SK-N-SH (cell line): ENCODE measurements at regions not wholly inside any gene's neighbourhood (a gene's known extent, or its start where the extent isn't known, plus 50 kb on each side); places are given as distances from the start of the nearest gene placed in this dataset.

Experiments
- CTCF ChIA-PET: fragments of 300-600, 350-600 bp; formaldehyde crosslinking; extraction: SDS; loops from one replicate; lab custom pipeline; 2021; lab: Yijun Ruan, JAX
- POLR2A ChIA-PET: fragments of 350-600 bp; sonication (Branson Sonifier 250); formaldehyde crosslinking; extraction: SDS; loops from one replicate; lab custom pipeline; 2020; ENCODE audit warnings: antibody characterized with exemption, inconsistent platforms; lab: Yijun Ruan, JAX
- DNase-seq: peaks from one replicate; pipeline ENCODE4 v3.0.0; 2012
- H2AFZ ChIP-seq: fragments of 200-600 bp; sonication (generic); 2 replicates; pipeline ENCODE4 v1.8.1; 2016; ENCODE audit warnings: antibody characterized with exemption, mild to moderate bottlenecking, low read depth
- H3F3A ChIP-seq: fragments of 200-600 bp; sonication (generic); replicated peaks from 2 replicates; pipeline ENCODE3; 2016; ENCODE audit warnings: antibody characterized with exemption, mild to moderate bottlenecking; ENCODE audit not compliant: insufficient read depth
- H3K27ac ChIP-seq, 2 experiments: fragments of 200-500 bp in 1 of 2; fragments of 200-600 bp in 1 of 2; sonication (Bioruptor generic) in 1 of 2; sonication (generic), shearing (Covaris generic) in 1 of 2; 2 replicates each; pipeline versions ENCODE4 v1.5.1 to v1.6.1; 2014 to 2016; ENCODE audit warnings: low read depth in 2 of 2, inconsistent platforms in 1 of 2, low read length in 1 of 2, mild to moderate bottlenecking in 1 of 2, mixed read lengths in 1 of 2
- H3K27me3 ChIP-seq: fragments of 200-600 bp; sonication (generic), shearing (Covaris generic); 2 replicates; pipeline ENCODE4 v1.6.1; 2016; ENCODE audit warnings: mixed run types; ENCODE audit not compliant: insufficient read depth
- H3K36me3 ChIP-seq, 2 experiments: fragments of 200-500 bp in 1 of 2; fragments of 200-600 bp in 1 of 2; sonication (Bioruptor generic) in 1 of 2; sonication (generic) in 1 of 2; replicated peaks in 1 of 2; 2 replicates each; pipeline versions ENCODE3 to v1.5.1; 2014 to 2016; ENCODE audit warnings: low read length in 1 of 2, mild to moderate bottlenecking in 1 of 2; ENCODE audit not compliant: insufficient read depth in 2 of 2, control insufficient read depth in 1 of 2
- H3K4me1 ChIP-seq, 2 experiments: fragments of 200-500 bp in 1 of 2; fragments of 200-600 bp in 1 of 2; sonication (Bioruptor generic) in 1 of 2; sonication (generic), shearing (Covaris generic) in 1 of 2; 2 replicates each; pipeline versions ENCODE4 v1.5.1 to v1.6.1; 2014 to 2016; ENCODE audit warnings: low read depth in 1 of 2, low read length in 1 of 2, mixed run types in 1 of 2; ENCODE audit not compliant: insufficient read depth in 2 of 2, control insufficient read depth in 1 of 2
- H3K4me2 ChIP-seq: fragments of 200-600 bp; sonication (generic), shearing (Covaris generic); 2 replicates; pipeline ENCODE4 v1.6.1; 2017; ENCODE audit warnings: mixed run types
- H3K4me3 ChIP-seq, 2 experiments: fragments of 200-500 bp in 1 of 2; fragments of 200-600 bp in 1 of 2; sonication (Bioruptor generic) in 1 of 2; sonication (generic), shearing (Covaris generic) in 1 of 2; 2 replicates each; pipeline versions ENCODE4 v1.5.1 to v1.8.1; 2014 to 2016; ENCODE audit warnings: low read depth in 2 of 2, inconsistent platforms in 1 of 2, low read length in 1 of 2, mild to moderate bottlenecking in 1 of 2, mixed read lengths in 1 of 2, moderate library complexity in 1 of 2
- H3K79me2 ChIP-seq: fragments of 200-600 bp; sonication (generic); 2 replicates; pipeline ENCODE4 v1.8.1; 2017; ENCODE audit warnings: mild to moderate bottlenecking; ENCODE audit not compliant: insufficient read depth
- H3K9ac ChIP-seq: fragments of 200-600 bp; sonication (generic); 2 replicates; pipeline ENCODE4 v1.6.1; 2017; ENCODE audit warnings: mixed run types
- H3K9me2 ChIP-seq: fragments of 200-600 bp; sonication (generic); 2 replicates; pipeline ENCODE4 v1.6.1; 2017; ENCODE audit warnings: mixed run types
- H3K9me3 ChIP-seq: fragments of 200-600 bp; sonication (generic); 2 replicates; pipeline ENCODE4 v1.6.1; 2017; ENCODE audit warnings: mixed run types, mild to moderate bottlenecking, moderate library complexity
- H4K20me1 ChIP-seq: fragments of 200-600 bp; sonication (generic); 2 replicates; pipeline ENCODE4 v1.6.1; 2017; ENCODE audit warnings: mild to moderate bottlenecking, mixed run types; ENCODE audit not compliant: insufficient read depth
- GABPA ChIP-seq: IDR thresholded peaks from 2 replicates; pipeline ENCODE4 v1.4.0; 2012; ENCODE audit warnings: low read depth, mild to moderate bottlenecking
- JUND ChIP-seq: IDR thresholded peaks from 2 replicates; pipeline ENCODE4 v1.4.0; 2012
- MEF2A ChIP-seq: IDR thresholded peaks from 2 replicates; pipeline ENCODE4 v1.4.0; 2012; ENCODE audit warnings: low read depth, borderline replicate concordance
- MXI1 ChIP-seq: IDR thresholded peaks from 2 replicates; pipeline ENCODE4 v1.6.1; 2012; ENCODE audit warnings: mild to moderate bottlenecking, low read depth, low read length, improper control_type of control experiment
- NFIC ChIP-seq: IDR thresholded peaks from 2 replicates; pipeline ENCODE4 v1.4.0; 2012; ENCODE audit warnings: borderline replicate concordance
- POLR2AphosphoS5 ChIP-seq: IDR thresholded peaks from 2 replicates; pipeline ENCODE4 v1.6.1; 2012; ENCODE audit warnings: low read depth, low read length
- RFX5 ChIP-seq: IDR thresholded peaks from 2 replicates; pipeline ENCODE4 v1.6.1; 2012; ENCODE audit warnings: mild to moderate bottlenecking, improper control_type of control experiment, low read length
- RXRA ChIP-seq: IDR thresholded peaks from 2 replicates; pipeline ENCODE4 v1.4.0; 2012; ENCODE audit warnings: low read depth, mild to moderate bottlenecking, borderline replicate concordance
- WGBS: methylation state at CpG from one replicate; pipeline ENCODE4 v1.1.6; 2017; ENCODE audit warnings: low lambda C conversion rate; 5-methylcytosine and 5-hydroxymethylcytosine counted together
- TF ChIP-seq, protein P1 (sequence below): IDR thresholded peaks from 2 replicates; pipeline ENCODE4 v1.4.0; 2012; ENCODE audit warnings: low read depth, borderline replicate concordance
- TF ChIP-seq, protein P2 (sequence below): IDR thresholded peaks from 2 replicates; pipeline ENCODE4 v1.4.0; 2012; ENCODE audit warnings: low read depth
- TF ChIP-seq, protein P3 (sequence below): fragments of 150-350 bp; IDR thresholded peaks from 2 replicates; pipeline ENCODE4 v1.6.1; 2017; ENCODE audit warnings: antibody characterized with exemption, low read length, low read depth, borderline replicate concordance
- TF ChIP-seq, protein P4 (sequence below): IDR thresholded peaks from 2 replicates; pipeline ENCODE4 v1.4.0; 2012; ENCODE audit warnings: low read depth, borderline replicate concordance
- TF ChIP-seq, protein P5 (sequence below): IDR thresholded peaks from 2 replicates; pipeline ENCODE4 v1.6.1; 2012; ENCODE audit warnings: mild to moderate bottlenecking, low read depth, low read length, moderate library complexity
- TF ChIP-seq, protein P6 (sequence below): fragments of 150-350 bp; IDR thresholded peaks from 2 replicates; pipeline ENCODE4 v1.6.1; 2016; ENCODE audit warnings: mild to moderate bottlenecking, low read depth, low read length

DNA sequence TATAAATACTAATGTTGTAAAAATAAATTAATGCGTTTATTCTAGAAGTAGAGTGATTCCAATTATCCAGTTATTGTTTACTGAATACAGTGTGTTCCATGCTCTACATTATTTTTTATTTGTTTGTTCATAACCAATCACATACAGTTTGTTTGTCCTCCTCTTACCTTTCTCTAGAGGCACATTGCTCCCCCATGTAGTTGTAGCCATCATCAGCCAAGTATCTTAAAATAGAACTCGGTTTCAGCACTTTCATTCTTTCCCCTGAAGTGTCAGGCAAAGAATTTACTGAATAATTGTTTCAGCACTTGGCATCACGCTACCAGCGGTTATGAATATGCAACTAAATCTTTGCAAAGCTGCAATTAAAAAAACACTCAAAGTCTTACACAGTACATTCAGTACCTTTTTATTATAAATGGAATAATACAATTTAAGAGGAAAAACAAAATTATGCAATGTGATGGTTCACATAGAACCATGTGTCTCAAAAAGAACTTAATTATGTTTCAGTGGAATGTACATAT is 448.6 kb upstream of the ATP10A start:
- Histone ChIP-seq H3K9me2 (no peaks in the 10 kb centered on the region), H3F3A (no peaks in the 10 kb centered on the region), H4K20me1 (no peaks in the 10 kb centered on the region), H3K36me3 (no peaks in the 10 kb centered on the region), H3K79me2 (no peaks in the 10 kb centered on the region), H3K9me3 (no peaks in the 10 kb centered on the region; the same call in 1 of the 2 replicates), H3K4me3 (no peak overlapping the region), H3K27ac (no peak overlapping the region), H3K4me2 (no peak overlapping the region), H3K4me1 (no peaks in the 10 kb centered on the region), H3K9ac (no peak overlapping the region), H3K27me3 (no peaks in the 10 kb centered on the region), H2AFZ (no peak overlapping the region)
- no peak for DNase-seq
- ChIA-PET CTCF (no interaction called here), POLR2A (no interaction called here)
- 39% methylated on average over 4 of the region's 4 CpGs for WGBS
- no peak for TF ChIP-seq MEF2A
- TF ChIP-seq, protein P1, sequence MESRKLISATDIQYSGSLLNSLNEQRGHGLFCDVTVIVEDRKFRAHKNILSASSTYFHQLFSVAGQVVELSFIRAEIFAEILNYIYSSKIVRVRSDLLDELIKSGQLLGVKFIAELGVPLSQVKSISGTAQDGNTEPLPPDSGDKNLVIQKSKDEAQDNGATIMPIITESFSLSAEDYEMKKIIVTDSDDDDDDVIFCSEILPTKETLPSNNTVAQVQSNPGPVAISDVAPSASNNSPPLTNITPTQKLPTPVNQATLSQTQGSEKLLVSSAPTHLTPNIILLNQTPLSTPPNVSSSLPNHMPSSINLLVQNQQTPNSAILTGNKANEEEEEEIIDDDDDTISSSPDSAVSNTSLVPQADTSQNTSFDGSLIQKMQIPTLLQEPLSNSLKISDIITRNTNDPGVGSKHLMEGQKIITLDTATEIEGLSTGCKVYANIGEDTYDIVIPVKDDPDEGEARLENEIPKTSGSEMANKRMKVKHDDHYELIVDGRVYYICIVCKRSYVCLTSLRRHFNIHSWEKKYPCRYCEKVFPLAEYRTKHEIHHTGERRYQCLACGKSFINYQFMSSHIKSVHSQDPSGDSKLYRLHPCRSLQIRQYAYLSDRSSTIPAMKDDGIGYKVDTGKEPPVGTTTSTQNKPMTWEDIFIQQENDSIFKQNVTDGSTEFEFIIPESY: no peak
- TF ChIP-seq RXRA: no peak
- TF ChIP-seq NFIC: no peak
- TF ChIP-seq, protein P2, sequence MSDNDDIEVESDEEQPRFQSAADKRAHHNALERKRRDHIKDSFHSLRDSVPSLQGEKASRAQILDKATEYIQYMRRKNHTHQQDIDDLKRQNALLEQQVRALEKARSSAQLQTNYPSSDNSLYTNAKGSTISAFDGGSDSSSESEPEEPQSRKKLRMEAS: no peak
- TF ChIP-seq, protein P3, sequence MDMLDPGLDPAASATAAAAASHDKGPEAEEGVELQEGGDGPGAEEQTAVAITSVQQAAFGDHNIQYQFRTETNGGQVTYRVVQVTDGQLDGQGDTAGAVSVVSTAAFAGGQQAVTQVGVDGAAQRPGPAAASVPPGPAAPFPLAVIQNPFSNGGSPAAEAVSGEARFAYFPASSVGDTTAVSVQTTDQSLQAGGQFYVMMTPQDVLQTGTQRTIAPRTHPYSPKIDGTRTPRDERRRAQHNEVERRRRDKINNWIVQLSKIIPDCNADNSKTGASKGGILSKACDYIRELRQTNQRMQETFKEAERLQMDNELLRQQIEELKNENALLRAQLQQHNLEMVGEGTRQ: no peak
- TF ChIP-seq JUND: no peak
- no peak for TF ChIP-seq GABPA
- TF ChIP-seq, protein P4, sequence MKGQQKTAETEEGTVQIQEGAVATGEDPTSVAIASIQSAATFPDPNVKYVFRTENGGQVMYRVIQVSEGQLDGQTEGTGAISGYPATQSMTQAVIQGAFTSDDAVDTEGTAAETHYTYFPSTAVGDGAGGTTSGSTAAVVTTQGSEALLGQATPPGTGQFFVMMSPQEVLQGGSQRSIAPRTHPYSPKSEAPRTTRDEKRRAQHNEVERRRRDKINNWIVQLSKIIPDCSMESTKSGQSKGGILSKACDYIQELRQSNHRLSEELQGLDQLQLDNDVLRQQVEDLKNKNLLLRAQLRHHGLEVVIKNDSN: no peak

DNA sequence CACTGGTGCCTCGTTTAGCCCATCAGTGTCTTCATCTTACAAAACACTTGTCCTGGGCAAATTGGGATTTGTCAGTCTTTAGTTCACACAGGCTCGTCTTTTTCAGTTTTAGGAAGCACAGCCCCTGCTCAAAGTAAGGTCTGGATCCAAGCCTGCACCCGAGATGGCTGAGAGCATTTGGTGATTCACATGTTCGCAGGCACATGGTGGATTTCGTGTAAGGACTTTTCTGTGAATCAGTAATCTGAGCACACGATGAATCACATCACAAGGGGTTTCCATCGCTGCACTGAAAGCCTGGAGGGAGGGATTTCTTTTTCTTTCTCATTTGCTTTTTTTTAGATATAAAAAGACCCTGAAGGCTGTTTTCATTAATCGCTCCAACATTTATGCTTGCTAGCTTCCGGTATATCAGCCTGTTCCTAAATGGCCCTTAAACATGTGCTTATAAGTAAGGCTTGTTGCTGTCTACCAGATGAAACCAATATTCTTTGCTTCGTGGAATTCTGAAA is 435.6 kb upstream of the ATP10A start:
- no peaks in the 10 kb centered on the region for H3K79me2 ChIP-seq
- H3K4me1 ChIP-seq: no peaks in the 10 kb centered on the region
- no peak overlapping the region for H3K4me2 ChIP-seq
- H3F3A ChIP-seq: no peaks in the 10 kb centered on the region
- H3K9me3 ChIP-seq: no peaks in the 10 kb centered on the region; the same call in 1 of the 2 replicates
- H3K4me3 ChIP-seq: no peak overlapping the region
- H3K36me3 ChIP-seq: no peaks in the 10 kb centered on the region
- no peak overlapping the region for H3K27ac ChIP-seq
- POLR2A ChIA-PET: no interaction called here
- H3K9ac ChIP-seq: no peak overlapping the region
- H2AFZ ChIP-seq: no peak overlapping the region
- 27% methylated on average over 10 of the region's 10 CpGs for WGBS
- no peaks in the 10 kb centered on the region for H4K20me1 ChIP-seq
- DNase-seq: no peak
- no peaks in the 10 kb centered on the region for H3K27me3 ChIP-seq
- no peaks in the 10 kb centered on the region for H3K9me2 ChIP-seq
- CTCF ChIA-PET: no interaction called here
- TF ChIP-seq POLR2AphosphoS5: no peak
- TF ChIP-seq, protein P1: no peak
- TF ChIP-seq, protein P5, sequence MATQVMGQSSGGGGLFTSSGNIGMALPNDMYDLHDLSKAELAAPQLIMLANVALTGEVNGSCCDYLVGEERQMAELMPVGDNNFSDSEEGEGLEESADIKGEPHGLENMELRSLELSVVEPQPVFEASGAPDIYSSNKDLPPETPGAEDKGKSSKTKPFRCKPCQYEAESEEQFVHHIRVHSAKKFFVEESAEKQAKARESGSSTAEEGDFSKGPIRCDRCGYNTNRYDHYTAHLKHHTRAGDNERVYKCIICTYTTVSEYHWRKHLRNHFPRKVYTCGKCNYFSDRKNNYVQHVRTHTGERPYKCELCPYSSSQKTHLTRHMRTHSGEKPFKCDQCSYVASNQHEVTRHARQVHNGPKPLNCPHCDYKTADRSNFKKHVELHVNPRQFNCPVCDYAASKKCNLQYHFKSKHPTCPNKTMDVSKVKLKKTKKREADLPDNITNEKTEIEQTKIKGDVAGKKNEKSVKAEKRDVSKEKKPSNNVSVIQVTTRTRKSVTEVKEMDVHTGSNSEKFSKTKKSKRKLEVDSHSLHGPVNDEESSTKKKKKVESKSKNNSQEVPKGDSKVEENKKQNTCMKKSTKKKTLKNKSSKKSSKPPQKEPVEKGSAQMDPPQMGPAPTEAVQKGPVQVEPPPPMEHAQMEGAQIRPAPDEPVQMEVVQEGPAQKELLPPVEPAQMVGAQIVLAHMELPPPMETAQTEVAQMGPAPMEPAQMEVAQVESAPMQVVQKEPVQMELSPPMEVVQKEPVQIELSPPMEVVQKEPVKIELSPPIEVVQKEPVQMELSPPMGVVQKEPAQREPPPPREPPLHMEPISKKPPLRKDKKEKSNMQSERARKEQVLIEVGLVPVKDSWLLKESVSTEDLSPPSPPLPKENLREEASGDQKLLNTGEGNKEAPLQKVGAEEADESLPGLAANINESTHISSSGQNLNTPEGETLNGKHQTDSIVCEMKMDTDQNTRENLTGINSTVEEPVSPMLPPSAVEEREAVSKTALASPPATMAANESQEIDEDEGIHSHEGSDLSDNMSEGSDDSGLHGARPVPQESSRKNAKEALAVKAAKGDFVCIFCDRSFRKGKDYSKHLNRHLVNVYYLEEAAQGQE: no peak
- TF ChIP-seq, protein P3: no peak
- no peak for TF ChIP-seq MXI1
- TF ChIP-seq RFX5: no peak
- TF ChIP-seq, protein P6, sequence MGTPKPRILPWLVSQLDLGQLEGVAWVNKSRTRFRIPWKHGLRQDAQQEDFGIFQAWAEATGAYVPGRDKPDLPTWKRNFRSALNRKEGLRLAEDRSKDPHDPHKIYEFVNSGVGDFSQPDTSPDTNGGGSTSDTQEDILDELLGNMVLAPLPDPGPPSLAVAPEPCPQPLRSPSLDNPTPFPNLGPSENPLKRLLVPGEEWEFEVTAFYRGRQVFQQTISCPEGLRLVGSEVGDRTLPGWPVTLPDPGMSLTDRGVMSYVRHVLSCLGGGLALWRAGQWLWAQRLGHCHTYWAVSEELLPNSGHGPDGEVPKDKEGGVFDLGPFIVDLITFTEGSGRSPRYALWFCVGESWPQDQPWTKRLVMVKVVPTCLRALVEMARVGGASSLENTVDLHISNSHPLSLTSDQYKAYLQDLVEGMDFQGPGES: no peak
